ENCODE measurements at regions not wholly inside any gene's neighbourhood (a gene's known extent, or its start where the extent isn't known, plus 50 kb on each side); places are given as distances from the start of the nearest gene placed in this dataset.
"Not testable (repeated sequence)": the region's sequence is repeated elsewhere in the genome, so short reads cannot be mapped to it uniquely, and the experiment has no call there.

DNA sequence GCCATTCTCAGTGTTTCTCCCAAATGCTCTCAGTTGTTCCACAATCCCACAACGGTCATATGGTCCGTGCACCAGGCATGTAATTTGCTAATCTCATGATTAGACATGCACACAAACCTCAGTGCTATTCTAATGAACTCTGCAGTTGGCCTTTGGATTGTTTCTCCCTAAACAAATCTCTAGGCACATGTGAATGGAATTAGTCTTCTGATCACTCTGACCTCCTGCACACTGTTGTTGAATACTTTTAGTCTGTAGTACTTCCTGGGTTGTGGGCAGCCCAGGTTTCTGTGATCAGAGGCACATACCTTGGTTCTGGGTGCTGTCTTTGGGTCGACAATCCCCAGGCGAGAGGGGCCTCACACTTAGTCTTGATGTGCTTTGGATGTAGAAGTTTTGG, 498.7 kb upstream of the SPRED2 start:
- TF ChIP-seq, protein P1, sequence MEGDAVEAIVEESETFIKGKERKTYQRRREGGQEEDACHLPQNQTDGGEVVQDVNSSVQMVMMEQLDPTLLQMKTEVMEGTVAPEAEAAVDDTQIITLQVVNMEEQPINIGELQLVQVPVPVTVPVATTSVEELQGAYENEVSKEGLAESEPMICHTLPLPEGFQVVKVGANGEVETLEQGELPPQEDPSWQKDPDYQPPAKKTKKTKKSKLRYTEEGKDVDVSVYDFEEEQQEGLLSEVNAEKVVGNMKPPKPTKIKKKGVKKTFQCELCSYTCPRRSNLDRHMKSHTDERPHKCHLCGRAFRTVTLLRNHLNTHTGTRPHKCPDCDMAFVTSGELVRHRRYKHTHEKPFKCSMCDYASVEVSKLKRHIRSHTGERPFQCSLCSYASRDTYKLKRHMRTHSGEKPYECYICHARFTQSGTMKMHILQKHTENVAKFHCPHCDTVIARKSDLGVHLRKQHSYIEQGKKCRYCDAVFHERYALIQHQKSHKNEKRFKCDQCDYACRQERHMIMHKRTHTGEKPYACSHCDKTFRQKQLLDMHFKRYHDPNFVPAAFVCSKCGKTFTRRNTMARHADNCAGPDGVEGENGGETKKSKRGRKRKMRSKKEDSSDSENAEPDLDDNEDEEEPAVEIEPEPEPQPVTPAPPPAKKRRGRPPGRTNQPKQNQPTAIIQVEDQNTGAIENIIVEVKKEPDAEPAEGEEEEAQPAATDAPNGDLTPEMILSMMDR (IDR thresholded peaks at IDR 0.05; ENCODE audit: low read length), result no peak
- TF ChIP-seq EZH2phosphoT487 (IDR thresholded peaks at IDR 0.05; ENCODE audit: low read length), result no peak
- TF ChIP-seq EZH2 (optimal IDR thresholded peaks at IDR 0.05; ENCODE audit: low read depth, low read length), result no peak
- H4K20me1 ChIP-seq (ENCODE audit: insufficient read depth, low read length), result no peaks in the 10 kb centered on the region
- H3F3A ChIP-seq (ENCODE audit: insufficient read depth, low read length), result no peaks in the 10 kb centered on the region
- H3K27me3 ChIP-seq (replicated peaks; ENCODE audit: insufficient read depth, low read length), result no peaks in the 10 kb centered on the region
- no peak overlapping the region for H3K4me2 ChIP-seq (ENCODE audit: low read depth, low read length)
- H3K9ac ChIP-seq (ENCODE audit: low read length), result no peak overlapping the region
- H3K36me3 ChIP-seq (replicated peaks; ENCODE audit: insufficient read depth, low read length), result no peaks in the 10 kb centered on the region
- no peak overlapping the region for H3K4me3 ChIP-seq (ENCODE audit: low read length)
- H3K79me2 ChIP-seq (ENCODE audit: low read length), result no peaks in the 10 kb centered on the region
- no peak overlapping the region for H3K27ac ChIP-seq (ENCODE audit: low read length)
- H3K9me2 ChIP-seq (replicated peaks; ENCODE audit: insufficient read depth, low read length), result no peaks in the 10 kb centered on the region
- DNase-seq, result no peak
- H3K4me1 ChIP-seq (ENCODE audit: low read length), result peaks cover 3% of the 10 kb centered on the region; the same call in 1 of the 2 replicates
- no peak overlapping the region for H2AFZ ChIP-seq (ENCODE audit: low read length)
- no peaks in the 10 kb centered on the region for H3K9me3 ChIP-seq (replicated peaks; ENCODE audit: insufficient read depth, low read length)

DNA sequence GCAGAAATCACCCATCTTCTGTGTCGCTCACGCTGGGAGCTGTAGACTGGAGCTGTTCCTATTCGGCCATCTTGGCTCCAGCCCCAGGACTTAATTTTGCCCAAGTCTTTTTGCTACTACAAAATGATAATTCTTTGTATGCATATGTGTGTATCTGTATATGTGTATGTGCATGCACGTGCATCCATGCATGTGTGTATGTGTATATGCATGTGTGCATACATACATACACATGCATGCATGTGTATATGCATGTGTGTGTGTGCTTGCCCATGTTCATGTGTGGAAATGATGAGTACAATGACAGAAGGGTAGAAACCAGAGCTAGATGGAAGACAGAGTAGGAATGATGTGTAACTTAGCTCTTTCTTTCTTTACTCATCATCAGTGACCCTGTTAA, 497.9 kb upstream of the SPRED2 start:
- no peak overlapping the region for H3K4me3 ChIP-seq (ENCODE audit: low read length)
- no peak overlapping the region for H3K4me2 ChIP-seq (ENCODE audit: low read depth, low read length)
- no peak overlapping the region for H2AFZ ChIP-seq (ENCODE audit: low read length)
- no peaks in the 10 kb centered on the region for H3K79me2 ChIP-seq (ENCODE audit: low read length)
- no peak for DNase-seq
- H4K20me1 ChIP-seq (ENCODE audit: insufficient read depth, low read length), result no peaks in the 10 kb centered on the region
- no peaks in the 10 kb centered on the region for H3F3A ChIP-seq (ENCODE audit: insufficient read depth, low read length)
- peaks cover 3% of the 10 kb centered on the region; the same call in 1 of the 2 replicates for H3K4me1 ChIP-seq (ENCODE audit: low read length)
- no peaks in the 10 kb centered on the region for H3K9me3 ChIP-seq (replicated peaks; ENCODE audit: insufficient read depth, low read length)
- no peaks in the 10 kb centered on the region for H3K9me2 ChIP-seq (replicated peaks; ENCODE audit: insufficient read depth, low read length)
- no peaks in the 10 kb centered on the region for H3K36me3 ChIP-seq (replicated peaks; ENCODE audit: insufficient read depth, low read length)
- no peak for TF ChIP-seq EZH2 (optimal IDR thresholded peaks at IDR 0.05; ENCODE audit: low read depth, low read length)
- TF ChIP-seq, protein P1 (IDR thresholded peaks at IDR 0.05; ENCODE audit: low read length), result no peak
- no peak for TF ChIP-seq EZH2phosphoT487 (IDR thresholded peaks at IDR 0.05; ENCODE audit: low read length)
- H3K27ac ChIP-seq (ENCODE audit: low read length), result no peak overlapping the region
- H3K9ac ChIP-seq (ENCODE audit: low read length), result no peak overlapping the region
- H3K27me3 ChIP-seq (replicated peaks; ENCODE audit: insufficient read depth, low read length), result no peaks in the 10 kb centered on the region

DNA sequence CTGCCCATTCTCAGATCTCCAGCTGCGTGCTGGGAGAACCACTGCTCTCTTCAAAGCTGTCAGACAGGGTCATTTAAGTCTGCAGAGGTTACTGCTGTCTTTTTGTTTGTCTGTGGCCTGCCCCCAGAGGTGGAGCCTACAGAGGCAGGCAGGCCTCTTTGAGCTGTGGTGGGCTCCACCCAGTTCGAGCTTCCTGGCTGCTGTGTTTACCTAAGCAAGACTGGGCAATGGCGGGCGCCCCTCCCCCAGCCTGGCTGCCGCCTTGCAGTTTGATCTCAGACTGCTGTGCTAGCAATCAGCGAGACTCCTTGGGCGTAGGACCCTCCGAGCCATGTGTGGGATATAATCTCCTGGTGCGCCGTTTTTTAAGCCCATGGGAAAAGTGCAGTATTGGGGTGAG, 497.3 kb upstream of the SPRED2 start:
- not testable (repeated sequence) for H3K27ac ChIP-seq (ENCODE audit: low read length); H3K4me3 ChIP-seq (ENCODE audit: low read length); H3K9me3 ChIP-seq (replicated peaks; ENCODE audit: insufficient read depth, low read length); H3F3A ChIP-seq (ENCODE audit: insufficient read depth, low read length); H3K27me3 ChIP-seq (replicated peaks; ENCODE audit: insufficient read depth, low read length); H3K4me1 ChIP-seq (ENCODE audit: low read length); DNase-seq; H3K9ac ChIP-seq (ENCODE audit: low read length); H4K20me1 ChIP-seq (ENCODE audit: insufficient read depth, low read length); H3K36me3 ChIP-seq (replicated peaks; ENCODE audit: insufficient read depth, low read length); H3K4me2 ChIP-seq (ENCODE audit: low read depth, low read length); H2AFZ ChIP-seq (ENCODE audit: low read length); H3K79me2 ChIP-seq (ENCODE audit: low read length); H3K9me2 ChIP-seq (replicated peaks; ENCODE audit: insufficient read depth, low read length)

DNA sequence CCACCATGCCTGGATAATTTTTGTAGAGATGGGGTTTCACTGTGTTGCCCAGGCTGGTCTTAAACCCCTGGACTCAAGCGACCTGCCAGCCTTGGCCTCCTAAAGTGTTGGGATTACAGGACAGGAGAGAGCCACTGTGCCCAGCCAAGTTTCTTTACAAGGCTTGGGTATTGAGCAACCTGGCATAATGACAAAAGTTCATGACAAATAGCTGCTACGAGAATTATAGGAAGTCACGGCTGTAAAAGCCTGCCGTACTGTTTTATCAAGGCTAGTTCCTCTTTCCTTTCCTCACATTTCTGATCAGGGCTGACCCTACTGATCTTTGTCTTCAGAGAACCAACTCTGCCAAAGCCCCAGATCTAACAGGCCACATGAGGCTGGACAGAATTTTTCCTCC, 490.4 kb upstream of the SPRED2 start:
- peak overlapping the region; percentile 43; the same call in 1 of the 2 replicates for H3K9ac ChIP-seq (ENCODE audit: low read length)
- no peaks in the 10 kb centered on the region for H3K27me3 ChIP-seq (replicated peaks; ENCODE audit: insufficient read depth, low read length)
- peaks cover 11% of the 10 kb centered on the region for H3F3A ChIP-seq (ENCODE audit: insufficient read depth, low read length)
- no peaks in the 10 kb centered on the region for H4K20me1 ChIP-seq (ENCODE audit: insufficient read depth, low read length)
- H2AFZ ChIP-seq (ENCODE audit: low read length), result peak overlapping the region; percentile 67
- peak overlapping the region; percentile 89 for H3K27ac ChIP-seq (ENCODE audit: low read length)
- H3K36me3 ChIP-seq (replicated peaks; ENCODE audit: insufficient read depth, low read length), result no peaks in the 10 kb centered on the region
- no peaks in the 10 kb centered on the region for H3K9me3 ChIP-seq (replicated peaks; ENCODE audit: insufficient read depth, low read length)
- H3K9me2 ChIP-seq (replicated peaks; ENCODE audit: insufficient read depth, low read length), result no peaks in the 10 kb centered on the region
- H3K79me2 ChIP-seq (ENCODE audit: low read length), result no peaks in the 10 kb centered on the region
- H3K4me3 ChIP-seq (ENCODE audit: low read length), result peak overlapping the region; percentile 25; the same call in 1 of the 2 replicates
- TF ChIP-seq, protein P1 (IDR thresholded peaks at IDR 0.05; ENCODE audit: low read length), result no peak
- TF ChIP-seq EZH2phosphoT487 (IDR thresholded peaks at IDR 0.05; ENCODE audit: low read length) (no peak), EZH2 (optimal IDR thresholded peaks at IDR 0.05; ENCODE audit: low read depth, low read length) (no peak)
- H3K4me1 ChIP-seq (ENCODE audit: low read length), result peaks cover 30% of the 10 kb centered on the region
- DNase-seq, result no peak
- H3K4me2 ChIP-seq (ENCODE audit: low read depth, low read length), result peak overlapping the region; percentile 68
